Neural crest cell (in vitro differentiated cells): ENCODE measurements at regions not wholly inside any gene's neighbourhood (a gene's known extent, or its start where the extent isn't known, plus 50 kb on each side); places are given as distances from the start of the nearest gene placed in this dataset.
A peak's percentile ranks its signal among the peaks of the same experiment; 100 is the strongest.

Experiments used
- DNase-seq: peaks from one replicate; pipeline ENCODE4 v3.0.0; 2021; ENCODE audit warnings: low read depth, mixed read lengths, low spot score
- H3K27ac Mint-ChIP-seq: one replicate; pipeline ENCODE4 v1.8.0; 2021; ENCODE audit warnings: mild to moderate bottlenecking, mixed read lengths; ENCODE audit not compliant: unreplicated experiment
- H3K27me3 Mint-ChIP-seq: 2 replicates; pipeline ENCODE4 v1.8.0; 2021; ENCODE audit warnings: low read depth, mild to moderate bottlenecking, mixed read lengths
- H3K36me3 Mint-ChIP-seq: 2 replicates; pipeline ENCODE4 v1.8.0; 2021; ENCODE audit warnings: low read depth, mild to moderate bottlenecking, mixed read lengths
- H3K4me1 Mint-ChIP-seq: 2 replicates; pipeline ENCODE4 v1.8.0; 2021; ENCODE audit warnings: mixed read lengths
- H3K4me3 Mint-ChIP-seq: one replicate; pipeline ENCODE4 v1.8.0; 2021; ENCODE audit warnings: mild to moderate bottlenecking, mixed read lengths
- H3K9me3 Mint-ChIP-seq: 2 replicates; pipeline ENCODE4 v1.8.0; 2021; ENCODE audit warnings: mixed read lengths
- CTCF ChIP-seq: fragments of 200-600 bp; sonication (generic); conservative IDR thresholded peaks from 2 replicates; pipeline ENCODE4 v1.5.0; 2021; ENCODE audit warnings: antibody characterized with exemption, mild to moderate bottlenecking

DNA sequence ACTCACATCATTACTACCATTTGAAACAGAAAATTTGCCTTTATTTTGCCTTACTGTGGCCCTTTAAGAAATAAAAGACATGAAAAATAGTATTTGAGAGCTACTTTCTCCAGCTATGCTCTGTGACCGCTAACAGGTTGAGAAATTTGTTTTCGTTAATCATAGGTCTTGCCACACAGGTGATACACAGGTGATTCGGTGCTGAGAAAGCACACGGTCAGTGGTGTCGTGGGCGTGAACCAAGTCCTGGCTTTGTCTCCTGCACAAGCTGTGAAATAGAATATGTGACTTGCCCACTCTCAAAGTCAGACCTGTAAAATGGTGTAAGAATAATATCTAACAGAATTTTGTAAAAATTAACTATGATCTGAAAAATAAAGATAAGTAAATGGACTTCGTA lies 155.3 kb upstream of the SLC39A10 start:
- TF ChIP-seq CTCF, result no peak
- Mint-ChIP-seq H3K4me1 (no peaks in the 10 kb centered on the region), H3K27me3 (no peaks in the 10 kb centered on the region), H3K9me3 (no peaks in the 10 kb centered on the region), H3K4me3 (no peak overlapping the region), H3K27ac (no peak overlapping the region), H3K36me3 (no peaks in the 10 kb centered on the region)
- no peak for DNase-seq

DNA sequence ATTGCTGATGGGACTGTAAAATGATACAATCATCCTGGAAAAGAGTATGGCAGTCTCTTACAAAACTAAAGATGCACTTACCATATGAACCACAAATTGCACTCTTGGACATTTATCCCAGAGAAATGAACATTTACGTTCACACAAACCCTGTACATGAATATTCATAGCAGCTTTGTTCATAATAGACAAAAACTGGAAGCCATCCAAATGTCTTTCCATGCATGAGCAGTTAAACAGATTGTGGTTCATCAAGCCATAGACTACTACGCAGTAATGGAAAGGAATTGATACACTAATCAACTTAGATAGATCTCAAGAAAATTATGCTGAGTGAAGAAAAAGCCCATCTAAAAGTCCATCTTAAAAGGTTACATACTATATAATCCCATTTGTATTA lies 156.1 kb upstream of the SLC39A10 start:
- no peaks in the 10 kb centered on the region for H3K4me1 Mint-ChIP-seq
- H3K36me3 Mint-ChIP-seq, result no peaks in the 10 kb centered on the region
- H3K4me3 Mint-ChIP-seq, result no peak overlapping the region
- H3K9me3 Mint-ChIP-seq, result no peaks in the 10 kb centered on the region
- no peak overlapping the region for H3K27ac Mint-ChIP-seq
- no peaks in the 10 kb centered on the region for H3K27me3 Mint-ChIP-seq
- DNase-seq, result no peak
- no peak for TF ChIP-seq CTCF

DNA sequence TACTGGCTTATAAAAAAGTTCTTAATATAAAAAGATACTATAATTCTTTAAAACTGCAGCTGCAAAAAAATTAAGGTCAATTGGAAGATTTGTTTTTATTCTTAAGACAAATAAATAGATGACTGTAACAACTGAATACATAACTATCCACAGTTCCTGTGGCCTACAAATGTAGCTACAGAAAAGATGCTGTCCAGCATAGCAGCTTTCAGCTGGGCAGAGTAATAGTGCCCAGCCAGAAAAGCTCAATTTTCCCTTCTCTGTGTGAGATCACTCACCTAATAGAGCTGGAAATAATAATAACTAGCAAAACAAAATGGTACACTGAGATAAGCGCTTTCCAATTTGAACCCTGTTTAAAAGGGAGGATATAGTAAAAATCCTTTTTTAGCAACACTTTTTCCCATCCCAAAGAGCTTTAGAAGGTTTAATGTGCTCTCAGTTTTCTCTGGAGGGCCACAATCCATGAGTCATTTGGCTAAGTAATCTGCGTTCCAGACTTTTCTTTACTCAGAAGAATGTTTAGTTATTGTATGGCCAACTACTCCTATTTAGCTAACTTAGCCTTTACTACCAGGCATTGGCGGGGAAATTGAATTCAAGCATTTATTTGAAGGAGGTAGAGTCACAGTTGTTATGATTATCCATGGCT lies 158.1 kb upstream of the SLC39A10 start:
- H3K36me3 Mint-ChIP-seq, result no peaks in the 10 kb centered on the region
- H3K4me3 Mint-ChIP-seq, result no peak overlapping the region
- no peak for DNase-seq
- no peaks in the 10 kb centered on the region for H3K27me3 Mint-ChIP-seq
- H3K4me1 Mint-ChIP-seq, result no peaks in the 10 kb centered on the region
- H3K9me3 Mint-ChIP-seq, result no peaks in the 10 kb centered on the region
- no peak overlapping the region for H3K27ac Mint-ChIP-seq
- TF ChIP-seq CTCF, result no peak

- no peaks in the 10 kb centered on the region for H3K36me3 Mint-ChIP-seq
- DNase-seq, result no peak
- H3K27me3 Mint-ChIP-seq, result no peaks in the 10 kb centered on the region
Measured at GRCh38 chr2:195498176-195498575, 158.8 kb upstream of the SLC39A10 start.

DNA sequence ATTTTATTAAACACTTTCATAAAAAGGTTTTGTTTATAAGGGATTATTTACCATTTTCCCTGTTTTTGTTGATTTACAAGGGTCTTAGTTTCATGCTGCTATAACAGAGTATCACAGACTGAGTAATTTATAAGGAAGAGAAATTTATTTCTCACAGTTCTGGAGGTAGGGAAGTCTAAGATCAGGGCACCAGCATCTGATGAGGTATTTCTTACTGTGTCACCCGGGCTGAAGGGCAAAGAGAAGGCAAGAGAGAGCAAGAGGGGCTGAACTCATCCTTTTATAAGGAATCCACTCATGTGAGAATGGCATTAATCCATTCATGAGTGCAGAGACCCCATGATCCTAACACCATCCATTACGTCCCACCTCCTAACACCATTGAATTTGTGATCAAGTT lies 160.0 kb upstream of the SLC39A10 start:
- no peak for DNase-seq

More at GRCh38 chr2:195498176-195498575, 158.8 kb upstream of the SLC39A10 start:
- peak; percentile 50 for TF ChIP-seq CTCF
- H3K9me3 Mint-ChIP-seq, result peaks cover 3% of the 10 kb centered on the region
- H3K4me3 Mint-ChIP-seq, result no peak overlapping the region
- H3K4me1 Mint-ChIP-seq, result no peaks in the 10 kb centered on the region
- no peak overlapping the region for H3K27ac Mint-ChIP-seq

More for the DNA sequence above, 160.0 kb upstream of the SLC39A10 start:
- Mint-ChIP-seq H3K27me3 (no peaks in the 10 kb centered on the region), H3K36me3 (no peaks in the 10 kb centered on the region), H3K27ac (no peak overlapping the region), H3K9me3 (peaks cover 3% of the 10 kb centered on the region), H3K4me1 (no peaks in the 10 kb centered on the region), H3K4me3 (no peak overlapping the region)
- no peak for TF ChIP-seq CTCF
